Liver (tissue), 8 donors: ENCODE measurements at regions not wholly inside any gene's neighbourhood (a gene's known extent, or its start where the extent isn't known, plus 50 kb on each side); places are given as distances from the start of the nearest gene placed in this dataset.

ENCODE experiments used
- DNase-seq: peaks from one replicate; pipeline ENCODE4 v3.0.0-alpha.2; 2017; ENCODE audit warnings: low spot score
- H3K27ac ChIP-seq, 2 donors: one replicate each; pipeline ENCODE4 v1.7.0; 2013; ENCODE audit warnings: inconsistent platforms in 2 of 2, low read length in 2 of 2, control low read depth in 1 of 2, low read depth in 1 of 2, mild to moderate bottlenecking in 1 of 2
- H3K27me3 ChIP-seq, 4 donors: one replicate each; pipeline versions ENCODE4 v1.6.1 to v1.7.0; 2013; ENCODE audit warnings: low read length in 3 of 4, inconsistent platforms in 1 of 4, mild to moderate bottlenecking in 1 of 4, moderate library complexity in 1 of 4; ENCODE audit not compliant: control insufficient read depth in 4 of 4, insufficient read depth in 4 of 4
- H3K36me3 ChIP-seq, 4 donors: one replicate each; pipeline versions ENCODE4 v1.6.1 to v1.7.0; 2013; ENCODE audit warnings: low read length in 3 of 4, mild to moderate bottlenecking in 3 of 4, low read depth in 1 of 4, moderate library complexity in 1 of 4; ENCODE audit not compliant: control insufficient read depth in 4 of 4, insufficient read depth in 3 of 4
- H3K4me1 ChIP-seq, 4 donors: one replicate each; pipeline versions ENCODE4 v1.6.1 to v1.7.0; 2013; ENCODE audit warnings: low read length in 3 of 4, mild to moderate bottlenecking in 3 of 4, moderate library complexity in 1 of 4; ENCODE audit not compliant: control insufficient read depth in 4 of 4, insufficient read depth in 4 of 4
- H3K4me3 ChIP-seq, 3 donors: one replicate each; pipeline versions ENCODE4 v1.6.1 to v1.7.0; 2013; ENCODE audit warnings: low read length in 3 of 3, control low read depth in 1 of 3, low read depth in 1 of 3, mild to moderate bottlenecking in 1 of 3
- H3K9ac ChIP-seq, 2 donors: one replicate each; pipeline ENCODE4 v1.7.0; 2013; ENCODE audit warnings: low read length in 2 of 2, mild to moderate bottlenecking in 2 of 2, moderate library complexity in 2 of 2, control low read depth in 1 of 2, low read depth in 1 of 2
- H3K9me3 ChIP-seq, 4 donors: one replicate each; pipeline versions ENCODE4 v1.6.1 to v1.7.0; 2013; ENCODE audit warnings: low read length in 3 of 4; ENCODE audit not compliant: control insufficient read depth in 4 of 4
- EGR1 ChIP-seq, 2 donors: IDR thresholded peaks; 2 replicates each; pipeline ENCODE4 v1.6.1; 2016 to 2018; ENCODE audit warnings: antibody characterized with exemption in 2 of 2, low read depth in 2 of 2
- FOXA1 ChIP-seq: IDR thresholded peaks from 2 replicates; pipeline ENCODE4 v1.6.1; 2016; ENCODE audit warnings: antibody characterized with exemption
- FOXA2 ChIP-seq: IDR thresholded peaks from 2 replicates; pipeline ENCODE4 v1.6.1; 2016; ENCODE audit warnings: antibody characterized with exemption
- GABPA ChIP-seq, 2 donors: IDR thresholded peaks in 1 of 2; conservative IDR thresholded peaks in 1 of 2; 2 replicates each; pipeline ENCODE4 v1.6.1; 2016; ENCODE audit warnings: antibody characterized with exemption in 2 of 2, mild to moderate bottlenecking in 1 of 2, moderate library complexity in 1 of 2
- HNF4A ChIP-seq, 2 donors: conservative IDR thresholded peaks; 2 replicates each; pipeline ENCODE4 v1.6.1; 2016; ENCODE audit warnings: antibody characterized with exemption in 2 of 2, mild to moderate bottlenecking in 2 of 2
- HNF4G ChIP-seq: IDR thresholded peaks from 2 replicates; pipeline ENCODE4 v1.6.1; 2016; ENCODE audit warnings: antibody characterized with exemption
- JUND ChIP-seq, 2 donors: IDR thresholded peaks; 2 replicates each; pipeline ENCODE4 v1.6.1; 2016; ENCODE audit warnings: antibody characterized with exemption in 2 of 2
- NR2F2 ChIP-seq: IDR thresholded peaks from 2 replicates; pipeline ENCODE4 v1.6.1; 2016; ENCODE audit warnings: antibody characterized with exemption
- RAD21 ChIP-seq, 2 donors: IDR thresholded peaks; 2 replicates each; pipeline ENCODE4 v1.6.1; 2016; ENCODE audit warnings: antibody characterized with exemption in 2 of 2, mild to moderate bottlenecking in 2 of 2
- RXRA ChIP-seq, 2 donors: IDR thresholded peaks; 2 replicates each; pipeline ENCODE4 v1.6.1; 2017 to 2018; ENCODE audit warnings: antibody characterized with exemption in 2 of 2, mild to moderate bottlenecking in 1 of 2
- SP1 ChIP-seq: IDR thresholded peaks from 2 replicates; pipeline ENCODE4 v1.6.1; 2018; ENCODE audit warnings: antibody characterized with exemption, mild to moderate bottlenecking
- TAF1 ChIP-seq: conservative IDR thresholded peaks from 2 replicates; pipeline ENCODE4 v1.6.1; 2016; ENCODE audit warnings: antibody characterized with exemption, mild to moderate bottlenecking
- YY1 ChIP-seq: IDR thresholded peaks from 2 replicates; pipeline ENCODE4 v1.6.1; 2016; ENCODE audit warnings: antibody characterized with exemption, mild to moderate bottlenecking
- WGBS: extraction: QIAGEN DNeasy Blood & Tissue Kit; methylation state at CpG from one replicate; pipeline ENCODE4 v1.1.7; 2013; 5-methylcytosine and 5-hydroxymethylcytosine counted together
- TF ChIP-seq, protein P1 (sequence below): IDR thresholded peaks from 2 replicates; pipeline ENCODE4 v1.6.1; 2016; ENCODE audit warnings: antibody characterized with exemption
- TF ChIP-seq, protein P2 (sequence below): IDR thresholded peaks from 2 replicates; pipeline ENCODE4 v1.6.1; 2016; ENCODE audit warnings: antibody characterized with exemption
- TF ChIP-seq, protein P3 (sequence below): fragments of 150-350 bp; IDR thresholded peaks from 2 replicates; pipeline ENCODE4 v1.5.1; 2017; ENCODE audit warnings: improper control_type of control experiment, low read depth, low read length; ENCODE audit not compliant: missing input control
- TF ChIP-seq, protein P4 (sequence below): IDR thresholded peaks from 2 replicates; pipeline ENCODE4 v1.6.1; 2016; ENCODE audit warnings: antibody characterized with exemption, mild to moderate bottlenecking
- TF ChIP-seq, protein P5 (sequence below): IDR thresholded peaks from 2 replicates; pipeline ENCODE4 v1.6.1; 2016; ENCODE audit warnings: antibody characterized with exemption
- donor health status: healthy.
- donor health status: healthy.
- donor health status: healthy.
- donor health status: healthy.
- donor health status: healthy.

DNA sequence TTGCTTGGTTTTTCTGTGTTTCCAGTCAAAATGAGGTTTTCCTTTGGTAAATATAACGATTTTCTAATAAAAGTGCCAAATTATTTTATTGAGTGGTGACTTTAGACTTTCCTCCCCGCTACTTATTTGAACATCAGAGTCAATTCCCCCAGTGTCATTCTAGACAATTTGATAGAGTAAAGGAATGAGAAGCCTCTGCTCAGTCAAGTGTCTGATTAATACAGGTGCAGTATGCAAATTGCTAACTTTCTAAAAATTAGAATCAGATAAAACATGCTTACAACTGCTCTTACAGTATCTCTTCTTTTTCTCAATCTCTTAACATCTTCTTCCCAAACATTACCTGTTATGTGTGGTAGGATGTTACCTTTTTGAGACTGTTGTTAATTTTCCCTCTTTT lies 148.7 kb downstream of the CD83 start:
- Histone ChIP-seq H3K4me1 (no peaks in the 10 kb centered on the region), H3K27me3 (no peaks in the 10 kb centered on the region), H3K4me3 (no peak overlapping the region), H3K36me3 (no peaks in the 10 kb centered on the region), H3K9ac (no peak overlapping the region), H3K9me3 (peaks cover 1 to 10% (median 7%) of the 10 kb centered on the region in 4 donors), H3K27ac (no peak overlapping the region)
- 78% methylated on average over 2 of the region's 2 CpGs for WGBS
- TF ChIP-seq SP1 = no peak
- no peak for TF ChIP-seq NR2F2
- no peak for TF ChIP-seq RXRA (IDR thresholded peaks at IDR 0.05)
- TF ChIP-seq, protein P1, sequence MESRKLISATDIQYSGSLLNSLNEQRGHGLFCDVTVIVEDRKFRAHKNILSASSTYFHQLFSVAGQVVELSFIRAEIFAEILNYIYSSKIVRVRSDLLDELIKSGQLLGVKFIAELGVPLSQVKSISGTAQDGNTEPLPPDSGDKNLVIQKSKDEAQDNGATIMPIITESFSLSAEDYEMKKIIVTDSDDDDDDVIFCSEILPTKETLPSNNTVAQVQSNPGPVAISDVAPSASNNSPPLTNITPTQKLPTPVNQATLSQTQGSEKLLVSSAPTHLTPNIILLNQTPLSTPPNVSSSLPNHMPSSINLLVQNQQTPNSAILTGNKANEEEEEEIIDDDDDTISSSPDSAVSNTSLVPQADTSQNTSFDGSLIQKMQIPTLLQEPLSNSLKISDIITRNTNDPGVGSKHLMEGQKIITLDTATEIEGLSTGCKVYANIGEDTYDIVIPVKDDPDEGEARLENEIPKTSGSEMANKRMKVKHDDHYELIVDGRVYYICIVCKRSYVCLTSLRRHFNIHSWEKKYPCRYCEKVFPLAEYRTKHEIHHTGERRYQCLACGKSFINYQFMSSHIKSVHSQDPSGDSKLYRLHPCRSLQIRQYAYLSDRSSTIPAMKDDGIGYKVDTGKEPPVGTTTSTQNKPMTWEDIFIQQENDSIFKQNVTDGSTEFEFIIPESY = no peak
- TF ChIP-seq EGR1 (IDR thresholded peaks at IDR 0.05; ENCODE audit: low read depth in 2 of 2) = no peak
- TF ChIP-seq, protein P2, sequence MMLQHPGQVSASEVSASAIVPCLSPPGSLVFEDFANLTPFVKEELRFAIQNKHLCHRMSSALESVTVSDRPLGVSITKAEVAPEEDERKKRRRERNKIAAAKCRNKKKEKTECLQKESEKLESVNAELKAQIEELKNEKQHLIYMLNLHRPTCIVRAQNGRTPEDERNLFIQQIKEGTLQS = no peak
- TF ChIP-seq, protein P3, sequence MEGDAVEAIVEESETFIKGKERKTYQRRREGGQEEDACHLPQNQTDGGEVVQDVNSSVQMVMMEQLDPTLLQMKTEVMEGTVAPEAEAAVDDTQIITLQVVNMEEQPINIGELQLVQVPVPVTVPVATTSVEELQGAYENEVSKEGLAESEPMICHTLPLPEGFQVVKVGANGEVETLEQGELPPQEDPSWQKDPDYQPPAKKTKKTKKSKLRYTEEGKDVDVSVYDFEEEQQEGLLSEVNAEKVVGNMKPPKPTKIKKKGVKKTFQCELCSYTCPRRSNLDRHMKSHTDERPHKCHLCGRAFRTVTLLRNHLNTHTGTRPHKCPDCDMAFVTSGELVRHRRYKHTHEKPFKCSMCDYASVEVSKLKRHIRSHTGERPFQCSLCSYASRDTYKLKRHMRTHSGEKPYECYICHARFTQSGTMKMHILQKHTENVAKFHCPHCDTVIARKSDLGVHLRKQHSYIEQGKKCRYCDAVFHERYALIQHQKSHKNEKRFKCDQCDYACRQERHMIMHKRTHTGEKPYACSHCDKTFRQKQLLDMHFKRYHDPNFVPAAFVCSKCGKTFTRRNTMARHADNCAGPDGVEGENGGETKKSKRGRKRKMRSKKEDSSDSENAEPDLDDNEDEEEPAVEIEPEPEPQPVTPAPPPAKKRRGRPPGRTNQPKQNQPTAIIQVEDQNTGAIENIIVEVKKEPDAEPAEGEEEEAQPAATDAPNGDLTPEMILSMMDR = no peak
- TF ChIP-seq JUND (IDR thresholded peaks at IDR 0.05) = no peak
- no peak for TF ChIP-seq FOXA1
- TF ChIP-seq HNF4A (conservative IDR thresholded peaks at IDR 0.05) = no peak
- TF ChIP-seq RAD21 (IDR thresholded peaks at IDR 0.05) = no peak
- TF ChIP-seq FOXA2 = no peak
- TF ChIP-seq HNF4G = no peak
- TF ChIP-seq, protein P4, sequence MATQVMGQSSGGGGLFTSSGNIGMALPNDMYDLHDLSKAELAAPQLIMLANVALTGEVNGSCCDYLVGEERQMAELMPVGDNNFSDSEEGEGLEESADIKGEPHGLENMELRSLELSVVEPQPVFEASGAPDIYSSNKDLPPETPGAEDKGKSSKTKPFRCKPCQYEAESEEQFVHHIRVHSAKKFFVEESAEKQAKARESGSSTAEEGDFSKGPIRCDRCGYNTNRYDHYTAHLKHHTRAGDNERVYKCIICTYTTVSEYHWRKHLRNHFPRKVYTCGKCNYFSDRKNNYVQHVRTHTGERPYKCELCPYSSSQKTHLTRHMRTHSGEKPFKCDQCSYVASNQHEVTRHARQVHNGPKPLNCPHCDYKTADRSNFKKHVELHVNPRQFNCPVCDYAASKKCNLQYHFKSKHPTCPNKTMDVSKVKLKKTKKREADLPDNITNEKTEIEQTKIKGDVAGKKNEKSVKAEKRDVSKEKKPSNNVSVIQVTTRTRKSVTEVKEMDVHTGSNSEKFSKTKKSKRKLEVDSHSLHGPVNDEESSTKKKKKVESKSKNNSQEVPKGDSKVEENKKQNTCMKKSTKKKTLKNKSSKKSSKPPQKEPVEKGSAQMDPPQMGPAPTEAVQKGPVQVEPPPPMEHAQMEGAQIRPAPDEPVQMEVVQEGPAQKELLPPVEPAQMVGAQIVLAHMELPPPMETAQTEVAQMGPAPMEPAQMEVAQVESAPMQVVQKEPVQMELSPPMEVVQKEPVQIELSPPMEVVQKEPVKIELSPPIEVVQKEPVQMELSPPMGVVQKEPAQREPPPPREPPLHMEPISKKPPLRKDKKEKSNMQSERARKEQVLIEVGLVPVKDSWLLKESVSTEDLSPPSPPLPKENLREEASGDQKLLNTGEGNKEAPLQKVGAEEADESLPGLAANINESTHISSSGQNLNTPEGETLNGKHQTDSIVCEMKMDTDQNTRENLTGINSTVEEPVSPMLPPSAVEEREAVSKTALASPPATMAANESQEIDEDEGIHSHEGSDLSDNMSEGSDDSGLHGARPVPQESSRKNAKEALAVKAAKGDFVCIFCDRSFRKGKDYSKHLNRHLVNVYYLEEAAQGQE = no peak
- TF ChIP-seq, protein P5, sequence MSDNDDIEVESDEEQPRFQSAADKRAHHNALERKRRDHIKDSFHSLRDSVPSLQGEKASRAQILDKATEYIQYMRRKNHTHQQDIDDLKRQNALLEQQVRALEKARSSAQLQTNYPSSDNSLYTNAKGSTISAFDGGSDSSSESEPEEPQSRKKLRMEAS = no peak
- TF ChIP-seq GABPA (IDR thresholded peaks at IDR 0.05 in 1 of 2, conservative IDR thresholded peaks at IDR 0.05 in 1 of 2) = no peak
- TF ChIP-seq TAF1 = no peak
- TF ChIP-seq YY1 = no peak
- no peak for DNase-seq
